Upper lobe of right lung (tissue), 1 donor: ENCODE measurements at regions not wholly inside any gene's neighbourhood (a gene's known extent, or its start where the extent isn't known, plus 50 kb on each side); places are given as distances from the start of the nearest gene placed in this dataset.
"Not testable (repeated sequence)": the region's sequence is repeated elsewhere in the genome, so short reads cannot be mapped to it uniquely, and the experiment has no call there.

ENCODE experiments used
- ATAC-seq: fragments of 200-7000 bp; cut with Tn5 transposase; one replicate; pipeline ENCODE4 v1.9.1; 2020; ENCODE audit warnings: mild to moderate bottlenecking, moderate library complexity
- DNase-seq: peaks from one replicate; pipeline ENCODE4 v3.0.0-alpha.2; 2020
- H3K27ac ChIP-seq: fragments of 200-600 bp; one replicate; pipeline ENCODE4 v1.8.0; 2022
- H3K27me3 ChIP-seq: fragments of 200-600 bp; one replicate; pipeline ENCODE4 v1.8.0; 2022; ENCODE audit warnings: mild to moderate bottlenecking
- H3K36me3 ChIP-seq: fragments of 200-600 bp; one replicate; pipeline ENCODE4 v1.8.0; 2022
- H3K4me1 ChIP-seq: fragments of 200-600 bp; one replicate; pipeline ENCODE4 v1.8.0; 2022
- H3K4me3 ChIP-seq: fragments of 200-600 bp; one replicate; pipeline ENCODE4 v1.8.0; 2022; ENCODE audit warnings: mild to moderate bottlenecking
- H3K9me3 ChIP-seq: fragments of 200-600 bp; one replicate; pipeline ENCODE4 v1.8.0; 2022
- CTCF ChIP-seq: fragments of 200-600 bp; IDR thresholded peaks from one replicate; pipeline ENCODE4 v1.8.0; 2022; ENCODE audit warnings: antibody characterized with exemption
- intact Hi-C: fragments of 100-400 bp; cut with DNase I; formaldehyde crosslinking; loops from one replicate; pipeline ENCODE4 v1.11.0; 2022
- donor health status: DM: no; HTN: yes; CAD: no; lungs with severe emphysema.

GRCh38 chr2:92072461-92073035 lies 2798.7 kb upstream of the TEKT4 start:
- H3K4me3 ChIP-seq: no peak overlapping the region
- no peak overlapping the region for H3K27ac ChIP-seq
- H3K4me1 ChIP-seq: no peaks in the 10 kb centered on the region
- ATAC-seq: no peak
- H3K9me3 ChIP-seq: no peaks in the 10 kb centered on the region
- no peaks in the 10 kb centered on the region for H3K27me3 ChIP-seq
- no peak for TF ChIP-seq CTCF
- no peaks in the 10 kb centered on the region for H3K36me3 ChIP-seq
- DNase-seq: peak; percentile 44
- intact Hi-C loops: no loop called here

- Histone ChIP-seq H3K4me1 (no peaks in the 10 kb centered on the region), H3K27ac (no peak overlapping the region), H3K9me3 (no peaks in the 10 kb centered on the region), H3K27me3 (no peaks in the 10 kb centered on the region), H3K36me3 (no peaks in the 10 kb centered on the region), H3K4me3 (no peak overlapping the region)
- DNase-seq (peak; percentile 30), ATAC-seq (no peak)
- intact Hi-C loops: no loop called here
- no peak for TF ChIP-seq CTCF
Measured at GRCh38 chr2:92073036-92073814, 2798.0 kb upstream of the TEKT4 start.

DNA sequence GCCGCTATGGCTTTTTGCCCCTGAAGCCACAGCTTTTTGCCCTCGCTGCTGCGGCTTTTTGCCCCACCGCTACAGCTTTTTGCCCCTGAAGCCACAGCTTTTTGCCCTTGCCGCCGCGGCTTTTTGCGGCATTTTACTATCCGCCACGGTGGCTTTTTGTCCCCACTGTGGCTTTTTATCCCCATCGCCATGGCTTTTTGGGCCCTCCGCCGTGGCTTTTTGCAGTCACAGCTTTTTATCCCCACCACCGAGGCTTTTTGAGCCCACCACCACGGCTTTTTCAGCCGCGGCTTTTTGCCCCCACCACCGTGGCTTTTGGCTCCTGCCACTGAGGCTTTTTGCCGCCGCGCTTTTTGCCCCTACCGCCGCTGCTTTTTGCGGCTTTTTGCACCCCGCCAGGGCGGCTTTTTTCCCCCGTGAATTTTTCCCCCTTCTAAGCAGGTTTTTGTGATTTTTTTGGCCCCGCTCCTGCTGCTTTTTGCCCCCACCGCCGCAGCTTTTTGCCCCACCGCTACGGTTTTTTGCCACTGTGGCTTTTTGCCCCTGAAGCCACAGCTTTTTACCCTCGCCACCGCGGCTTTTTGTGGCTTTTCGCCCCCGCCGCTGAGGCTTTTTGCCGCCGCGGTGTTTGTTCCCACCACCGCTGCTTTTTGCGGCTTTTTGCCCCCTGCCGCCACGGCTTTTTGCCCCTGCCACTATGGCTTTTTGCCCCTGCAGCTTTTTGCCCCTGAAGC lies 2797.2 kb upstream of the TEKT4 start:
- H3K27me3 ChIP-seq: no peaks in the 10 kb centered on the region
- no peak overlapping the region for H3K4me3 ChIP-seq
- H3K9me3 ChIP-seq: no peaks in the 10 kb centered on the region
- DNase-seq (peak; percentile 32), ATAC-seq (no peak)
- no peaks in the 10 kb centered on the region for H3K4me1 ChIP-seq
- intact Hi-C loops: no loop called here
- no peak overlapping the region for H3K27ac ChIP-seq
- no peak for TF ChIP-seq CTCF
- H3K36me3 ChIP-seq: no peaks in the 10 kb centered on the region

- Histone ChIP-seq H3K36me3 (no peaks in the 10 kb centered on the region), H3K9me3 (no peaks in the 10 kb centered on the region), H3K4me3 (no peak overlapping the region), H3K27me3 (no peaks in the 10 kb centered on the region), H3K4me1 (no peaks in the 10 kb centered on the region), H3K27ac (no peak overlapping the region)
- ATAC-seq: no peak
- intact Hi-C loops: no loop called here
- no peak for TF ChIP-seq CTCF
- peak; percentile 45 for DNase-seq
Measured at GRCh38 chr2:92074549-92074898, 2796.7 kb upstream of the TEKT4 start.

DNA sequence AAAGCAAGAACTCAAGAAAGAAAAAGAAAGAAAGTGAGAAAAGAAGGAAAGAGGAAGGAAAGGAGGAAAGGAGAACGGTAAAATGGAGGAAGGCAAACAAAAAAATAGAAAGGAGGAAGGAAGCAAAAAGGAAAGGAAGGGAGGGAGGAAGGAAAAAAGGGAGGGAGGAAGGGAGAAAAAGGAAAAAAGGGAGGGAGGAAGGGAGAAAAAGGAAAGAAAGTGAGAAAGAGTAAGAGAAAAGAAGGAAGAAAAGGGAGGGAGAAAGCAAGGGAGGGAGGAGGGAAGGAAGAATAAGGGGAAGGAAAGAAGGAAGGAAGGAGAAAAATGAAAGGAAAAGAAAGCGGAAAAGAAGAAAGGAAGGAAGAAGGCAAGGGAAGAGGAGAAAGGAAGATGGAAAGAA lies 2795.9 kb upstream of the TEKT4 start:
- H3K27ac ChIP-seq, H3K4me1 ChIP-seq, H3K4me3 ChIP-seq, ATAC-seq, H3K27me3 ChIP-seq, DNase-seq, H3K36me3 ChIP-seq, H3K9me3 ChIP-seq, intact Hi-C loops: not testable (repeated sequence)
